ENCODE measurements at regions not wholly inside any gene's neighbourhood (a gene's known extent, or its start where the extent isn't known, plus 50 kb on each side); places are given as distances from the start of the nearest gene placed in this dataset.
"Not testable (repeated sequence)": the region's sequence is repeated elsewhere in the genome, so short reads cannot be mapped to it uniquely, and the experiment has no call there.

GRCh38 chr4:120218981-120219380 is 152.3 kb upstream of the MAD2L1 start:
- H3K36me3 ChIP-seq (ENCODE audit: insufficient read depth), result no peaks in the 10 kb centered on the region
- WGBS, result 78% methylated on average over 2 of the region's 2 CpGs
- H3K4me3 ChIP-seq (ENCODE audit: low read depth, low read length), result no peak overlapping the region
- no peak for DNase-seq (ENCODE audit: extremely low spot score)
- H3K4me1 ChIP-seq (ENCODE audit: insufficient read depth), result no peaks in the 10 kb centered on the region
- H3K27ac ChIP-seq (ENCODE audit: low read depth), result no peak overlapping the region

DNA sequence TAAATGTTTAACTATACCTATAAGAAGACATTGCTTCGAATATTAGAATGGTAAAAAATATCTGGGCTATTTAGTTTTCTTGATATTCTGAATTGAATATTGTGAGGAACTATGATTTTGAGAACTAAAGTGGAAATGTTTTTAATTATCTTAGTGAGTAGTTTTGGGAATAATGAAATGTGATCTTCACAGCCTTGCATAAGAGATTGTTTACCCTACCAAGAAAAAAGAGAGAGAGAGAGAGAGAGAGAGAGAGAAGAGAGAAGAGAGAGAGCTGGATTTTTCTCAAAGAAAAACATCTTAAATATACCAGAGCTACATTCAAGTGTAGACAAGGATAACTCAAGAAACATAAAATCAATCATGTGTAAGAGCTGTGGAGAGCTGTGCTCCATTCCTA is 148.7 kb upstream of the MAD2L1 start:
- DNase-seq (ENCODE audit: extremely low spot score), result no peak
- no peaks in the 10 kb centered on the region for H3K36me3 ChIP-seq (ENCODE audit: insufficient read depth)
- H3K4me1 ChIP-seq (ENCODE audit: insufficient read depth), result no peaks in the 10 kb centered on the region
- no peak overlapping the region for H3K27ac ChIP-seq (ENCODE audit: low read depth)
- 91% methylated on average over 1 of the region's 1 CpG for WGBS
- H3K4me3 ChIP-seq (ENCODE audit: low read depth, low read length), result no peak overlapping the region

DNA sequence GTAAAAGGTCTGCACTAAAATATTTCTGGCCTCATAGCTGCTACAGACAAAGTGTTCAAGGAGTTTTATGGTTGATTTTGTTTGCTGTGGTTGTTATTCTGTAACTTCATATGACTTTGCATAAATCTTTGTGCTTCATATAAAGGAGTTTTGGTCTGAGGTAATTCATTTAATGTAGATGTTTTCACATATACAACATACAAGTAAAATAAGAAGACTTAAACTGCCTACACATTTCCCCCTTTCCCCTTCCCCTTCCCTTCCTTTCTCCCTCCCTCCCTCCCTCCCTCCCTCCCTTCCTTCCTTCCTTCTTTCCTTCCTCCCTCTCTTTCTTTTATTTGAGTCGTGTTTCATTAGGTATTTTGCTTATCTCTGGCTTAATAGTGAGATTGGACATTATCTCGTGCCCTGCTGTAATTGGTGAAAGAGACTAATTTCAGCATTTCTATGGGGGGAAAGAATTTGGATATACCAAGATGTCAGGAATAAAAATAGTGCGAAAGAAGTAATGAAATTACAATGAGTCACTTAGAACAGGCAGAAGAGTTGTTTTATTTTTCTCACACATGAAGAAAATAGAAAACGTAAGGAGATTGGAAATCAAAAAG is 144.9 kb upstream of the MAD2L1 start:
- Histone ChIP-seq H3K4me1 (ENCODE audit: insufficient read depth) (no peaks in the 10 kb centered on the region), H3K4me3 (ENCODE audit: low read depth, low read length) (no peak overlapping the region), H3K36me3 (ENCODE audit: insufficient read depth) (no peaks in the 10 kb centered on the region), H3K27ac (ENCODE audit: low read depth) (no peak overlapping the region)
- DNase-seq (ENCODE audit: extremely low spot score), result no peak
- WGBS, result 53% methylated on average over 4 of the region's 4 CpGs

DNA sequence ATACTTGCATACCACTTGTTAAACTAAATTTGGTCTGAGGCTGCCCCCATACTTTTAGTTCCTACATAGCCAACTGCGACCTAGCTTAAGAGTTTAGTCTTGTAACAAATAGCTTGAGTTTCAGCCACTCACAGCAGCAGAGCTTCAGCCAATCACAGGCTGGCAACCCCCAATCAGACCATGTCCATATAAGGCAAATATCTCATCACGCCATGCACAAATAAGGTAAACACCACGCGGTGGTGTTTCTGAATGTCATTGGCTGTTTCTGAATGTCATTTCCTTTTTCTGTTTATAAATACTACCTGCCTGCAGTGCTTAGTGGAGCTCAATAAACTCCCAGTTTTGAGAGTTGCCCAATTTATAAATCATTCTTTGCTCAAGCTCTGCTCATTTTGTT is 143.1 kb upstream of the MAD2L1 start:
- no peaks in the 10 kb centered on the region for H3K4me1 ChIP-seq (ENCODE audit: insufficient read depth)
- no peak overlapping the region for H3K27ac ChIP-seq (ENCODE audit: low read depth)
- H3K4me3 ChIP-seq (ENCODE audit: low read depth, low read length), result no peak overlapping the region
- 83% methylated on average over 4 of the region's 4 CpGs for WGBS
- no peaks in the 10 kb centered on the region for H3K36me3 ChIP-seq (ENCODE audit: insufficient read depth)
- no peak for DNase-seq (ENCODE audit: extremely low spot score)

DNA sequence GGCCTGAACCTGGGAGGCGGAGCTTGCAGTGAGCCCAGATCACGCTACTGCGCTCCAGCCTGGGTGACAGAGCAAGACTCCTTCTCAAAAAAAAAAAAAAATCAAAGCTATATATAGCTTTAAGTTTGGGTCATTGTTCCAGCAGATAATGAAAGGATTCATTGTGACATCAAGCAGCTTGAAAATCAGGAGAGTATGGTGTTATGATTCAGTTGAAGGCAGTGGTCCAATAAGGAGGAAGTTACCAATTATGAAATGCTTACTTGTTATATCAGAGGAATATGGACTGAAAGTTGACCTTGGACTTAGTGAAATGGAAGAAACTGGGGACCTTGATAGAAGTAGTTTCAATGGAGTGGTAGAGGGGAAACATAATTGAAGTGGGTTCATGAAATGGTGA is 140.4 kb upstream of the MAD2L1 start:
- 97% methylated on average over 3 of the region's 3 CpGs for WGBS
- H3K27ac ChIP-seq (ENCODE audit: low read depth), result no peak overlapping the region
- no peaks in the 10 kb centered on the region for H3K36me3 ChIP-seq (ENCODE audit: insufficient read depth)
- no peak overlapping the region for H3K4me3 ChIP-seq (ENCODE audit: low read depth, low read length)
- no peak for DNase-seq (ENCODE audit: extremely low spot score)
- H3K4me1 ChIP-seq (ENCODE audit: insufficient read depth), result no peaks in the 10 kb centered on the region

DNA sequence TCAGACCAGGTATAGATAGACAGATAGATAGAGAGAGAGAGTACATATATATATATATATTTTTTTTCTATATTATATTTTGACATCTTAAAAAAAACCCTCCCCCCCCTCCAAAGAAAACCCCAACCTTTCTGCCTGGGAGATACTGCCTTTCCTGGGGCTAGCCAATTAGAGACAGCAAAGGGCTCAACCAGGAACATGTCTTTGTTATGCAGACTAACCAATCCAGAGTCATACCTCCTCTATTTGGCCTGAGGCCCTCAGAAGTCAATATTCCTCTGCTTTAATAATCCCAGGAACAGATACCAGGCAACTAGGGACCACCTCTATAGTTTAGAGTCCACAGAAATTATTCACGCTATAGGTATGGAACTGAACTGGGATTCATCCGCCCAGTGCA is 135.6 kb upstream of the MAD2L1 start:
- 93% methylated on average over 2 of the region's 2 CpGs for WGBS
- Histone ChIP-seq H3K4me3 (ENCODE audit: low read depth, low read length) (no peak overlapping the region), H3K36me3 (ENCODE audit: insufficient read depth) (no peaks in the 10 kb centered on the region), H3K4me1 (ENCODE audit: insufficient read depth) (no peaks in the 10 kb centered on the region), H3K27ac (ENCODE audit: low read depth) (no peak overlapping the region)
- no peak for DNase-seq (ENCODE audit: extremely low spot score)

DNA sequence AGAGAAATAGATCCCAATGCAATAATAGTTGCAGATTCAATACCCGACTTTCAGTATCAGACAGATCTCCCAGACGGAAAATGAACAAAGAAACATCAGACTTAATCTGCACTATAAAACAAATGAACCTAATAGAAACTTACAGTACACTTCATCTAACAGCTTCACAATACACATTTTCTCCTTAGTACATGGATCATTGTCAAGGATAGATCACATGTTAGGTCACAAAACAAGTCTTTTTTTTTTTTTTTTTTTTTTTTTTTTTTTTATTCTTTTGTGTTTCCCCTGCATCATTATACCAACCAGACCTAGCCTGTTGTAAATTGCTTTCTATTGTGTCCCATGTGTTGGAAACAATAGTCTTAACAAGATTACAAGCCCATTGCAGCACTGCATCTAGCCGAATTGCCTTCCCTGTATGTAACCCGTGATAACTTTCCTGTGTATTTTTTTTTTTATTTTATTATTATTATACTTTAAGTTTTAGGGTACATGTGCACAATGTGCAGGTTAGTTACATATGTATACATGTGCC is 134.0 kb upstream of the MAD2L1 start:
- DNase-seq (ENCODE audit: extremely low spot score); H3K4me3 ChIP-seq (ENCODE audit: low read depth, low read length); H3K4me1 ChIP-seq (ENCODE audit: insufficient read depth); H3K27ac ChIP-seq (ENCODE audit: low read depth); H3K36me3 ChIP-seq (ENCODE audit: insufficient read depth): not testable (repeated sequence)
- WGBS, result 90% methylated on average over 4 of the region's 4 CpGs

DNA sequence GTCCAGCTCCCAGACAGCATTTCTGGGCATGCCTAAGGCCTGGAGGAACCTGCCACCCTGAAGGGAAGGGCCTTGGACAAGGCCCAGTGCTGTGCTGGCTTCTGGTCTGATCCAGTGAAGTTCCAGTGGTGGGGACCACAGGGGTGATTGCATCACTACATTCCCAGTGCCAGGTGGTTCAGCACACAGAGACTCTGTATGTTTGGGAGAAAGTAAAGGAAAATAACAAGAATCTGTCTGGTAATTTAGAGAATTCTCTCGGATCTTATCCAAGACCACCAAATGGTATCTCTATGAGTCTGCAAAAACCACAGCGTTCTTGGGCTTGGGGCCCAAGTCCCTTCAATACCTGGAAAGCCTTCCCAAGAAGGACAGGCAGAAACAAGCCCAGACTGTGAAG is 131.8 kb upstream of the MAD2L1 start:
- Histone ChIP-seq H3K27ac (ENCODE audit: low read depth) (no peak overlapping the region), H3K4me3 (ENCODE audit: low read depth, low read length) (no peak overlapping the region), H3K36me3 (ENCODE audit: insufficient read depth) (no peaks in the 10 kb centered on the region), H3K4me1 (ENCODE audit: insufficient read depth) (no peaks in the 10 kb centered on the region)
- DNase-seq (ENCODE audit: extremely low spot score), result no peak
- WGBS, result 60% methylated on average over 2 of the region's 2 CpGs

- no peak for DNase-seq (ENCODE audit: extremely low spot score)
- H3K27ac ChIP-seq (ENCODE audit: low read depth), result no peak overlapping the region
- H3K4me1 ChIP-seq (ENCODE audit: insufficient read depth), result no peaks in the 10 kb centered on the region
- no peak overlapping the region for H3K4me3 ChIP-seq (ENCODE audit: low read depth, low read length)
- 70% methylated on average over 1 of the region's 1 CpG for WGBS
- no peaks in the 10 kb centered on the region for H3K36me3 ChIP-seq (ENCODE audit: insufficient read depth)
Observed at GRCh38 chr4:120177603-120178002, 111.0 kb upstream of the MAD2L1 start.

- Histone ChIP-seq H3K36me3 (ENCODE audit: insufficient read depth) (no peaks in the 10 kb centered on the region), H3K27ac (ENCODE audit: low read depth) (no peak overlapping the region), H3K4me3 (ENCODE audit: low read depth, low read length) (no peak overlapping the region), H3K4me1 (ENCODE audit: insufficient read depth) (no peaks in the 10 kb centered on the region)
- no peak for DNase-seq (ENCODE audit: extremely low spot score)
- 80% methylated on average over 2 of the region's 2 CpGs for WGBS
Observed at GRCh38 chr4:120175272-120175671, 108.6 kb upstream of the MAD2L1 start.

DNA sequence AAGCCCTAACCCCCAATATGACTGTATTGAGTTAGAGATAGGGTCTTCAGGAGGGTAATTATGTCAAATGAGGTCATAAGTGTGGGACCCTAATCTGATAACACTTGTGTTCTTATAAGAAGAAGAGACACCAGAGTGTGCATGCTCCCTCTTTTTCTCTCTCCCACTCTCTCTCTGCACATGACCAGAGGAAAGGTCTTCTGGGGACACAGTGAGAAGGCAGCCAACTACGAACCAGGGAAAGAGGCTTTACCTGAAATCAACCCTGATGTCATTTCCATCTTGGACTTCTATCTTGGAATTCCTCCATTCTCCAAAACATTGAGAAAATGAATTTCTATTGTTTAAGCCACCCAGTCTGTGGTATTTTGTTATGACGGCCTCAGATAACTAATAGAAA is 97.2 kb upstream of the MAD2L1 start:
- Histone ChIP-seq H3K36me3 (ENCODE audit: insufficient read depth) (no peaks in the 10 kb centered on the region), H3K4me3 (ENCODE audit: low read depth, low read length) (no peak overlapping the region), H3K27ac (ENCODE audit: low read depth) (no peak overlapping the region), H3K4me1 (ENCODE audit: insufficient read depth) (no peaks in the 10 kb centered on the region)
- 58% methylated on average over 2 of the region's 2 CpGs for WGBS
- no peak for DNase-seq (ENCODE audit: extremely low spot score)

- DNase-seq (ENCODE audit: extremely low spot score), result no peak
- no peak overlapping the region for H3K27ac ChIP-seq (ENCODE audit: low read depth)
- no peak overlapping the region for H3K4me3 ChIP-seq (ENCODE audit: low read depth, low read length)
- H3K36me3 ChIP-seq (ENCODE audit: insufficient read depth), result no peaks in the 10 kb centered on the region
- WGBS, result 64% methylated on average over 3 of the region's 3 CpGs
- H3K4me1 ChIP-seq (ENCODE audit: insufficient read depth), result no peaks in the 10 kb centered on the region
Observed at GRCh38 chr4:120158841-120159463, 92.3 kb upstream of the MAD2L1 start.

DNA sequence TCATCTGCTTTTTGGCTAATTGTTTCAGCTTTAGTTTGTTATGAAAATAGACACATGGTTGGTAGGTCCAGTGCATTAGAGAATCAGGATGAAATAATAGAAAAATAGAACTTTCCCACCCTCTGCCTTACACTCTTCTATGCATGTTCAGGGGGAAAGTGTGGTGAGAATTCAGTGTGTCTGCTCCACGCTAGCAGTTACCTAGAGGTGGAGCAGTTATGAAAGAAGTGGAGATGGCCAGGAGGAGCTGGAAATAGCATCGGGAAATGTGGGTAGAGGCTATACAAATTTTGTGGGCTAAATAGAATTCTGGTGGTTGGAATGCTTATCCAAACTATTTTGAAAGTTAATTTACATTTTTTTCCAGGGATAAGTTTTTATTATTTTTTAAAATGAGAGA is 91.4 kb upstream of the MAD2L1 start:
- no peaks in the 10 kb centered on the region for H3K4me1 ChIP-seq (ENCODE audit: insufficient read depth)
- no peak overlapping the region for H3K4me3 ChIP-seq (ENCODE audit: low read depth, low read length)
- H3K27ac ChIP-seq (ENCODE audit: low read depth), result no peak overlapping the region
- DNase-seq (ENCODE audit: extremely low spot score), result no peak
- 61% methylated on average over 2 of the region's 2 CpGs for WGBS
- no peaks in the 10 kb centered on the region for H3K36me3 ChIP-seq (ENCODE audit: insufficient read depth)

GRCh38 chr4:120156120-120156718 is 89.6 kb upstream of the MAD2L1 start:
- Histone ChIP-seq H3K4me3 (ENCODE audit: low read depth, low read length) (no peak overlapping the region), H3K27ac (ENCODE audit: low read depth) (no peak overlapping the region), H3K4me1 (ENCODE audit: insufficient read depth) (no peaks in the 10 kb centered on the region), H3K36me3 (ENCODE audit: insufficient read depth) (no peaks in the 10 kb centered on the region)
- peak; percentile 59 for DNase-seq (ENCODE audit: extremely low spot score)
- 25% methylated on average over 5 of the region's 5 CpGs for WGBS
